Small intestine (tissue), 7 donors: ENCODE measurements at regions not wholly inside any gene's neighbourhood (a gene's known extent, or its start where the extent isn't known, plus 50 kb on each side); places are given as distances from the start of the nearest gene placed in this dataset.

Experiments used
- DNase-seq, 2 donors: peaks; one replicate each; pipeline versions ENCODE4 v3.0.0 to v3.0.0-alpha.2; 2013
- FAIRE-seq: peaks from 2 replicates; lab custom pipeline; 2012; peaks lifted over from hg19 to GRCh38; lab: Jason Lieb, UNC
- H3K27ac ChIP-seq, 3 donors: one replicate each; pipeline ENCODE4 v1.5.1; 2013; ENCODE audit warnings: low read length in 2 of 3, mild to moderate bottlenecking in 2 of 3, control low read depth in 1 of 3, inconsistent platforms in 1 of 3, low read depth in 1 of 3, moderate library complexity in 1 of 3
- H3K27me3 ChIP-seq, 3 donors: one replicate each; pipeline ENCODE4 v1.6.1; 2013; ENCODE audit warnings: low read length in 3 of 3, inconsistent platforms in 1 of 3; ENCODE audit not compliant: control insufficient read depth in 3 of 3, insufficient read depth in 3 of 3
- H3K36me3 ChIP-seq, 3 donors: one replicate each; pipeline ENCODE4 v1.6.1; 2013; ENCODE audit warnings: low read length in 3 of 3, inconsistent platforms in 1 of 3, low read depth in 1 of 3, mild to moderate bottlenecking in 1 of 3, moderate library complexity in 1 of 3; ENCODE audit not compliant: control insufficient read depth in 3 of 3, insufficient read depth in 2 of 3
- H3K4me1 ChIP-seq, 3 donors: one replicate each; pipeline ENCODE4 v1.6.1; 2013; ENCODE audit warnings: low read length in 2 of 3, inconsistent platforms in 1 of 3, low read depth in 1 of 3, mild to moderate bottlenecking in 1 of 3, moderate library complexity in 1 of 3; ENCODE audit not compliant: control insufficient read depth in 3 of 3, insufficient read depth in 2 of 3
- H3K4me3 ChIP-seq, 3 donors: one replicate each; pipeline ENCODE4 v1.5.1; 2013; ENCODE audit warnings: low read length in 3 of 3, control low read depth in 1 of 3, inconsistent platforms in 1 of 3, low read depth in 1 of 3, mild to moderate bottlenecking in 1 of 3, moderate library complexity in 1 of 3
- H3K9me3 ChIP-seq, 2 donors: one replicate each; pipeline ENCODE4 v1.6.1; 2013; ENCODE audit warnings: low read depth in 1 of 2, low read length in 1 of 2; ENCODE audit not compliant: control insufficient read depth in 2 of 2, insufficient read depth in 1 of 2
- WGBS, 3 donors: extraction: QIAGEN DNeasy Blood & Tissue Kit; methylation state at CpG; one replicate each; pipeline ENCODE4 v1.1.7; 2013; 5-methylcytosine and 5-hydroxymethylcytosine counted together
- donor health status: healthy with polysubstance abuse.
- donor health status: control.
- donor health status: control.
- donor health status: Bipolar disorder and iron deficiency.
- donor health status: healthy.

DNA sequence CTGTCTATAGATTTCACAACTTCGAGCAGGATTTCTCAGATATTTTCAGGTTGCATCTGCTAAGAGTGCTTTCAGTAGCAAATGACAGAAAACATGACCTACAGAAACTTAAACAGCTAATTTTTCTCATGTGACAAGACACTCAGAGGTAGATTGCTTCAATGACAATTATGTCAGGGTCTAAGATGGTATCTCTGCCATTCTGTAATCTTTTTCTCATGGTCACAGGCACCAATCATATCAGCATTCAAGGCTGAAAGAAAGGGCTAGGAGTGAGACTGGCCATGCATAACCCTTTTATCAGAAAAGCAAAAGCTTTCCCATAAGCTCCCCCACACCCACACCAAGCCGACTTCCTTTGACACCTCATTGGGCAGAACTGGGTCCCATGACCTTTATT is 450.5 kb upstream of the FAR2 start:
- H3K27me3 ChIP-seq = no peaks in the 10 kb centered on the region
- no peak overlapping the region for H3K27ac ChIP-seq
- no peak overlapping the region for H3K4me3 ChIP-seq
- FAIRE-seq (no peak), DNase-seq (no peak)
- H3K36me3 ChIP-seq = no peaks in the 10 kb centered on the region
- no peaks in the 10 kb centered on the region for H3K4me1 ChIP-seq
- H3K9me3 ChIP-seq = no peaks in the 10 kb centered on the region
- WGBS, 3 donors = 65 to 75% (median 73%) methylated on average over 2 of the region's 2 CpGs

DNA sequence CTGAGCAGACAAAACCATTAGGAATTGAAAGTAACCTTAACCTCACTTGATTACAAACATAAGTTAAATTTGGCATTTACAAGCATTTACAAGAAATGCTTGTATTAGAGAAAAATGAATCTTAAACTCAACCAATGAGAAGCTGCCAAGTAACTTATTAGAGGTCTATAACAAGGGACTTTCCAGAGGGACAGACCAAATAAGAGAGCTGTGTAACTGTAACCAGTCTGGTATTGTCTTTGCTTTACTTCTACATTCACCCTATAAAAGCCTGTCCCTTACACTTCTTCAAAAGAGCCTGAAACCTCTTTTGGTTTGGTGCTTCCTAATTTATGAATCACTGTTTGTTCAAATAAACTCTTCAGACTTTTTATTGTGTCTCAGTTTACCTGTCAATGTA is 450.0 kb upstream of the FAR2 start:
- H3K27ac ChIP-seq = no peak overlapping the region
- DNase-seq (no peak), FAIRE-seq (no peak)
- no peaks in the 10 kb centered on the region for H3K9me3 ChIP-seq
- H3K27me3 ChIP-seq = no peaks in the 10 kb centered on the region
- H3K36me3 ChIP-seq = no peaks in the 10 kb centered on the region
- no peaks in the 10 kb centered on the region for H3K4me1 ChIP-seq
- H3K4me3 ChIP-seq = no peak overlapping the region

DNA sequence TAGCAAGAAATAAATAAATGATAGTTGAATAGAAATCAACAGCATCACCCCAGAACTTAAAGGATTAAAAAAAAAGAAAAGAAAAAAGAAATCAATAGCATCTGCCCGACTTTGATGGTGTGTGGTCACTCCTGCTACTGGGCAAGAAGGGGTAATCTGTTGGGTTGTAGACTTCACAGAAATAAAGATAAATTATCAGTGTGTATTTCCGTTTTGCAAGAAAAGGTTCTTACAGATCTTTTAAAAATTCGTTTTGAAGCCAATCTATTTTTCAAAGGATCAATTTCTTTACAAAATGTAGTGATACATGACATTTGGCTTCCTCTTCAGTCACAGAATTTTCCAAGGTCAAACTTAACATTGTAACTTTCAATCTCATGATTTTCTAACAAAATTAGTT is 448.9 kb upstream of the FAR2 start:
- Histone ChIP-seq H3K27ac (no peak overlapping the region), H3K4me3 (no peak overlapping the region), H3K36me3 (no peaks in the 10 kb centered on the region), H3K4me1 (no peaks in the 10 kb centered on the region), H3K9me3 (no peaks in the 10 kb centered on the region), H3K27me3 (no peaks in the 10 kb centered on the region)
- 53 to 75% (median 63%) methylated on average over 3 of the region's 3 CpGs for WGBS, 3 donors
- FAIRE-seq = no peak
- DNase-seq = no peak

DNA sequence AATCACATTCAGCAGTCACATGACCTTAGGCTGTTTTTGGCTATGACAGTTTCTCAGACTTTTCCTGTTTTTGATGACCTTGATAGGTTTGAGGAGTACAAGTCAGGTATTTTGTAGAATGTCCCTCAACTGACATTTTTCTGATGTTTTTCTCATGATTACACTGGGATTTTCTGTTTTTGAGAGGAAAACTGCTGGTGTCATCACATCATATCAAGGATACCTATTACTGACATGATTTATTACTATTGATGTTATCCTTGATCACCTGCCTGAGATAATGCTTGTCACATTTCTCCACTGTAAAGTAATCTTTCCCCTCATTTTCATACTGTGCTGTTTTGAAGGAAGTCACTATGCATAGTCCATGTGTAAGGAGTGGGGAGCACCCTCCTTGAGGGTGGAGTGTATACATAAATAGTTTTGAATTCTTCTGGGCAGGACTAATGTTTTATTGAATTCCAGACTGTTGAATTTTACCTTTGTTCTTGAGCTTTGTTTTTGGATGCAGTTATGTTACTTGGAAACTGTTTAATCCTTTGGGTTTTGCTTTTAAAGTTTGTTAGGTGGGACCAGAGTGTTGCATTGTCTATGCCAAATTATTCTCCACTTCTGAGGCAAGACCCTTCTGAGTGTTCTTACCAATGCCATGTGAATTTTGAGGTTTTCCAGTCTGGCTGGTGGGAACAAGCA is 444.5 kb upstream of the FAR2 start:
- no peaks in the 10 kb centered on the region for H3K36me3 ChIP-seq
- no peaks in the 10 kb centered on the region for H3K4me1 ChIP-seq
- no peak overlapping the region for H3K27ac ChIP-seq
- no peak for FAIRE-seq
- no peak overlapping the region for H3K4me3 ChIP-seq
- DNase-seq = no peak
- no peaks in the 10 kb centered on the region for H3K9me3 ChIP-seq
- no peaks in the 10 kb centered on the region for H3K27me3 ChIP-seq

DNA sequence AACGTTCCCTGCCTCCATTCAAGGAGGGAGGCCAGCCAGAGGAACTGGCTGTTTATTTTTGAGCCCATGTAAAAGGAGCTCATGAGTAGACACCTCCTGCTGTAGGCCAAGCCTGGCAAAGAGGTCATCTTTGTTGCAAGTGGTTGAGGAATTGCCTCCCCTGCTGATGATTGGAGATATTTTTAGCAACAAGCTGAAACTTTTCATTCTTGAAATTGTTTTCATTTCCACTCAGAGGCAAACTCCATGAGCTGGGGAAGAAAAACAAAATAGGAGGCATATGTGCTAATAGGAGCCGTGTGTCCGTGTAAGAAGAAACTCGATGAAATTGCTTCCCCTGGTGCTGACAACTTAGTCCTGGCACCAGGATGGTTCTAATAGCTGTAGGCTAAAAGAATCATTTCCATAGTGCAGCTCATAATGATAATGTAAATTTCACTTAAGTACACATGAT is 440.1 kb upstream of the FAR2 start:
- Histone ChIP-seq H3K27ac (no peak overlapping the region), H3K27me3 (no peaks in the 10 kb centered on the region), H3K4me3 (no peak overlapping the region), H3K36me3 (no peaks in the 10 kb centered on the region), H3K9me3 (no peaks in the 10 kb centered on the region), H3K4me1 (no peaks in the 10 kb centered on the region)
- DNase-seq (no peak), FAIRE-seq (no peak)
- 64 to 75% (median 68%) methylated on average over 4 of the region's 4 CpGs for WGBS, 3 donors

DNA sequence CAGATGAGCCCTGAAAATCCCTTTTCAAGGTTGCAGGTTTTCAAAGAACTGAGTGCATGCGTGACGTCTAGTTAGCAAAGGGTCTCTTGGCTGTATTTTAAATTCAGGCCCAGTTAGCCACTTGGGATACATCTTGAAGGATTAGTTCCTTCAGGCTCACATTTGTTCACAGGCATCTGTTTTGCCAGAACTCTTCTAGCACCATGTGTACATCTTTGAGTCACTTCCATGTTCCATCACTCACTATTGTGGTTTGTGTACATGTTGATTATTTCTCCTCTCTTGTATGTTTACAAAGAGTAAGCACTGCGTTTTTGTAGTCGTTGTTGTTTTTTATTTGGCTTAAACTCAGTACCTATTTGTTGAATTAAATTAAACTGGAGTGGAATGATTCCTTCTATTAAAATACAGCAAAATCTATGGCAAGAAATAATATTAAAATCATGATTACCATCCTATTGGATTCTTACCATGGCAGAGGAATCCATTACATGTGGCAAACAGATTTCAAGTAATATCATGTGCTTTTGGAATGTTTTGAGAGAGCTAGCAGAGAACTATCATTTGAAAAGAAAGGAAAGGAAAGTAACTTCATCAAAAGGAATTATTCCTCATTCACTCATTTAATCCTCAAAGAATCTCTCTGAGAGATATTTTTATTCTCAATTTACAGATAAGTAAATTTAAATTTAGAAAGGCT is 438.9 kb upstream of the FAR2 start:
- Histone ChIP-seq H3K9me3 (no peaks in the 10 kb centered on the region), H3K27ac (no peak overlapping the region), H3K4me1 (no peaks in the 10 kb centered on the region), H3K4me3 (no peak overlapping the region), H3K27me3 (no peaks in the 10 kb centered on the region), H3K36me3 (no peaks in the 10 kb centered on the region)
- no peak for DNase-seq
- FAIRE-seq = no peak
- WGBS, 3 donors = 72 to 82% (median 72%) methylated on average over 4 of the region's 4 CpGs

DNA sequence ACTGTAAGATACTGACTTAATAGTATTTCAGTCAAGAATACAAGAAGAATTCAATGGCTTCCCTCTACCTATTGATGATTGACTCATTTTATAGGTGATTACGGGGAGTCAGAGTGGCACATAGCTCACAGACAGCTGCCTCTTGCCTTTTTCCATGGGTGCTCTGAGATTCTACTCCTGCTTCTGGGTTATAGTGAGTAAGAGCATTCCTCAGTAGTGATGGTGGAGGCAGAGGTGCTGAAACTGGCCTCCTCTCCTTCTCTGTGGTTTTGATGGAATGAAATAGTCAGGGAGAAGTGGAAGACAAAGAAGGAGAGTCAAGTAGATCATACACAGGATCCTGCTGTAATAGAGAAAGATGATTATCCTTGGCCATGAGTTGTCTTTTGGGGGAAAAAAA is 438.2 kb upstream of the FAR2 start:
- no peaks in the 10 kb centered on the region for H3K36me3 ChIP-seq
- WGBS, 3 donors = 72 to 81% (median 78%) methylated on average over 1 of the region's 1 CpG
- FAIRE-seq (no peak), DNase-seq (no peak)
- no peaks in the 10 kb centered on the region for H3K27me3 ChIP-seq
- no peaks in the 10 kb centered on the region for H3K9me3 ChIP-seq
- H3K27ac ChIP-seq = no peak overlapping the region
- no peak overlapping the region for H3K4me3 ChIP-seq
- no peaks in the 10 kb centered on the region for H3K4me1 ChIP-seq

DNA sequence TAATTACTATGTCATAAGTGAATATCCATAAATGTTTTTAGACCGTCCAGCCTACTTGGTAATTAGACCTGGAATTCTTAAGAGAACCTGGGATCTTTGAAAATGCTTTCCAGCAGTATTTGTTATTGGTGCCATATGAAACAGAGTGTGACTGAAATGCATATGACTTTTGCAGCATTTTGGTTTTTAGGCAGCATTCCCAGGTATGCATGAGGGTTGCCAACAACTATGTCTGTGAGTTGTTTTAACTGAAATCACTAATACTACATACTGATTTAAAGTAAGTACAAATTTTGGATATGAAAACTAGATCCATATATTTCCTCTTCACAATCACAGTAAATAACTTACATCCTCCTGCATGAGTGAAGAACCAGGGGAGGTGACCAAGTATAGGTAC is 437.7 kb upstream of the FAR2 start:
- H3K36me3 ChIP-seq = no peaks in the 10 kb centered on the region
- DNase-seq (no peak), FAIRE-seq (no peak)
- H3K4me1 ChIP-seq = no peaks in the 10 kb centered on the region
- H3K27me3 ChIP-seq = no peaks in the 10 kb centered on the region
- 51 to 80% (median 72%) methylated on average over 1 of the region's 1 CpG for WGBS, 3 donors
- no peak overlapping the region for H3K4me3 ChIP-seq
- H3K27ac ChIP-seq = no peak overlapping the region
- H3K9me3 ChIP-seq = no peaks in the 10 kb centered on the region

DNA sequence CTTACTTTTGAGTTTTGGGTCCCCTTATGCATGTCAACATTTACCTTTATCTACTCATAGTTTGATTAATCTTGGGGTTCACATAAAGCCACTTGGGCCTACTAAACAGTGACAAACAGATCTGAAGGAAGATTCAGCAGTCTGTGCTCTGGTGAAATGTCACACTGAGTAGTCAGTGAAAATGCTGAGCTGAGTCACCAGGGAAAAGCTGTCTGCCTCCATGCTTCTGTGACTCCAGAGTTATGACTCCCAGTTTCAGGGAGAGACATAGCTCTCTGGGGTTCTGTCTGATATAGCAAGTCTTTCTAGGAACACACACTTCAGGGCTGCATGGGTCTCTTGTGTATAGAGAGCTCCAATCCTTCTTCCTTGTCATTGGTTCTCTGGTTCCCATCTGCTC is 406.3 kb upstream of the FAR2 start:
- FAIRE-seq = no peak
- H3K27ac ChIP-seq = no peak overlapping the region

More for the DNA sequence above, 406.3 kb upstream of the FAR2 start:
- Histone ChIP-seq H3K9me3 (no peaks in the 10 kb centered on the region), H3K27me3 (no peaks in the 10 kb centered on the region), H3K4me1 (no peaks in the 10 kb centered on the region), H3K36me3 (no peaks in the 10 kb centered on the region), H3K4me3 (no peak overlapping the region)
- DNase-seq = no peak
